DND-41 (cell line): ENCODE measurements at regions not wholly inside any gene's neighbourhood (a gene's known extent, or its start where the extent isn't known, plus 50 kb on each side); places are given as distances from the start of the nearest gene placed in this dataset.

Experiments used
- EZH2 ChIP-seq: IDR thresholded peaks from 3 replicates; pipeline ENCODE4 v1.6.1; 2012; ENCODE audit warnings: borderline replicate concordance, low read depth, mild to moderate bottlenecking, moderate library complexity, low read length, inconsistent platforms; ENCODE audit not compliant: severe bottlenecking
- TF ChIP-seq, protein P1 (sequence below): IDR thresholded peaks from 2 replicates; pipeline ENCODE4 v1.5.1; 2012; ENCODE audit warnings: borderline replicate concordance, low read length, moderate library complexity, mild to moderate bottlenecking; ENCODE audit not compliant: poor library complexity, severe bottlenecking; ENCODE audit errors: extremely low read depth

DNA sequence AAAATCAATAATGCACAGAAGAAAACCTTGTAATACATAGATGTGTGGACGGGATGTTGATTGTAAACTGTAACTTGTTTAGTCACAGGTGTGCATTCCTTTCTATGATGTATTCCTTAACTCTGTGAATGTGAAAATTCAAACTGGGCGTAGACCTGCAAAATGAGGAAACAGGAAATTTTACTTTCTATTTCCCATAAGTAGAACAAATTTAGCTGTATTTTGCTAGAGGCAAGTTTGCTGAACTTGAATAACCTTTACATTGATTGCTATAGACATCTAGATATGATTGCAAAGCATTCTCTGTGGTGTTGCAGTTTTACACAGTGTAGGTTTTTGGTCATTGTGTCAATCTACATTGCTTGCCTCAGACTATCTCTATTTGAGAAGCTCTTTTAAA is 368.4 kb upstream of the MAN1A1 start:
- TF ChIP-seq, protein P1, sequence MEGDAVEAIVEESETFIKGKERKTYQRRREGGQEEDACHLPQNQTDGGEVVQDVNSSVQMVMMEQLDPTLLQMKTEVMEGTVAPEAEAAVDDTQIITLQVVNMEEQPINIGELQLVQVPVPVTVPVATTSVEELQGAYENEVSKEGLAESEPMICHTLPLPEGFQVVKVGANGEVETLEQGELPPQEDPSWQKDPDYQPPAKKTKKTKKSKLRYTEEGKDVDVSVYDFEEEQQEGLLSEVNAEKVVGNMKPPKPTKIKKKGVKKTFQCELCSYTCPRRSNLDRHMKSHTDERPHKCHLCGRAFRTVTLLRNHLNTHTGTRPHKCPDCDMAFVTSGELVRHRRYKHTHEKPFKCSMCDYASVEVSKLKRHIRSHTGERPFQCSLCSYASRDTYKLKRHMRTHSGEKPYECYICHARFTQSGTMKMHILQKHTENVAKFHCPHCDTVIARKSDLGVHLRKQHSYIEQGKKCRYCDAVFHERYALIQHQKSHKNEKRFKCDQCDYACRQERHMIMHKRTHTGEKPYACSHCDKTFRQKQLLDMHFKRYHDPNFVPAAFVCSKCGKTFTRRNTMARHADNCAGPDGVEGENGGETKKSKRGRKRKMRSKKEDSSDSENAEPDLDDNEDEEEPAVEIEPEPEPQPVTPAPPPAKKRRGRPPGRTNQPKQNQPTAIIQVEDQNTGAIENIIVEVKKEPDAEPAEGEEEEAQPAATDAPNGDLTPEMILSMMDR = no peak
- no peak for TF ChIP-seq EZH2
